NCI-H774 (cell line): ENCODE measurements at regions not wholly inside any gene's neighbourhood (a gene's known extent, or its start where the extent isn't known, plus 50 kb on each side); places are given as distances from the start of the nearest gene placed in this dataset.
"Not testable (repeated sequence)": the region's sequence is repeated elsewhere in the genome, so short reads cannot be mapped to it uniquely, and the experiment has no call there.

Source experiments
- DNase-seq: peaks from one replicate; lab custom pipeline; 2025; lab: John Stamatoyannopoulos, UW

- DNase-seq = no peak
Observed at GRCh38 chr3:145272684-145273083, 888.3 kb downstream of the PLOD2 start.

GRCh38 chr3:145282505-145282904 is 878.5 kb downstream of the PLOD2 start:
- DNase-seq = no peak

GRCh38 chr3:145286937-145287336 is 874.0 kb downstream of the PLOD2 start:
- DNase-seq = no peak

- no peak for DNase-seq
Observed at GRCh38 chr3:145290010-145290409, 871.0 kb downstream of the PLOD2 start.

GRCh38 chr3:145294572-145294971 is 866.4 kb downstream of the PLOD2 start:
- no peak for DNase-seq

GRCh38 chr3:145307272-145307671 is 853.7 kb downstream of the PLOD2 start:
- no peak for DNase-seq

- DNase-seq = no peak
Observed at GRCh38 chr3:145313751-145314150, 847.2 kb downstream of the PLOD2 start.

GRCh38 chr3:145316253-145316652 is 844.7 kb downstream of the PLOD2 start:
- not testable (repeated sequence) for DNase-seq

GRCh38 chr3:145326666-145327065 is 834.3 kb downstream of the PLOD2 start:
- DNase-seq = no peak

GRCh38 chr3:145333427-145333826 is 827.6 kb downstream of the PLOD2 start:
- DNase-seq = not testable (repeated sequence)

- no peak for DNase-seq
Observed at GRCh38 chr3:145333931-145334330, 827.1 kb downstream of the PLOD2 start.

GRCh38 chr3:145355206-145355605 is 805.8 kb downstream of the PLOD2 start:
- DNase-seq = no peak

GRCh38 chr3:145357453-145357852 is 803.5 kb downstream of the PLOD2 start:
- no peak for DNase-seq

GRCh38 chr3:145359040-145359439 is 801.9 kb downstream of the PLOD2 start:
- DNase-seq = no peak

GRCh38 chr3:145368748-145369147 is 792.2 kb downstream of the PLOD2 start:
- DNase-seq = no peak

GRCh38 chr3:145370870-145371269 is 790.1 kb downstream of the PLOD2 start:
- no peak for DNase-seq

GRCh38 chr3:145377301-145377700 is 783.7 kb downstream of the PLOD2 start:
- no peak for DNase-seq

GRCh38 chr3:145383416-145383815 is 777.6 kb downstream of the PLOD2 start:
- no peak for DNase-seq

- DNase-seq = no peak
Observed at GRCh38 chr3:145384307-145384706, 776.7 kb downstream of the PLOD2 start.

GRCh38 chr3:145387211-145387610 is 773.8 kb downstream of the PLOD2 start:
- DNase-seq = no peak

- no peak for DNase-seq
Observed at GRCh38 chr3:145395421-145395820, 765.6 kb downstream of the PLOD2 start.

GRCh38 chr3:145411605-145412004 is 749.4 kb downstream of the PLOD2 start:
- DNase-seq = peak; percentile 82

- DNase-seq = no peak
Observed at GRCh38 chr3:145417678-145418077, 743.3 kb downstream of the PLOD2 start.

- DNase-seq = no peak
Observed at GRCh38 chr3:145422556-145422955, 738.4 kb downstream of the PLOD2 start.

GRCh38 chr3:145427355-145427754 is 733.6 kb downstream of the PLOD2 start:
- DNase-seq = no peak
